Mesothelial cell of epicardium (in vitro differentiated cells): ENCODE measurements at regions not wholly inside any gene's neighbourhood (a gene's known extent, or its start where the extent isn't known, plus 50 kb on each side); places are given as distances from the start of the nearest gene placed in this dataset.

ENCODE experiments used
- DNase-seq, 2 experiments: peaks; one replicate each; pipeline ENCODE4 v3.0.0; 2021; ENCODE audit warnings: low spot score in 2 of 2; ENCODE audit not compliant: unreplicated experiment in 2 of 2
- H3K27ac Mint-ChIP-seq: 2 replicates; pipeline ENCODE4 v1.8.0; 2021; ENCODE audit warnings: mixed read lengths
- H3K27me3 Mint-ChIP-seq: 2 replicates; pipeline ENCODE4 v1.8.0; 2021; ENCODE audit warnings: low read depth, mixed read lengths
- H3K36me3 Mint-ChIP-seq: 2 replicates; pipeline ENCODE4 v1.8.0; 2021; ENCODE audit warnings: mixed read lengths
- H3K4me1 Mint-ChIP-seq: 2 replicates; pipeline ENCODE4 v1.8.0; 2021; ENCODE audit warnings: mixed read lengths
- H3K4me3 Mint-ChIP-seq: 2 replicates; pipeline ENCODE4 v1.8.0; 2021; ENCODE audit warnings: mild to moderate bottlenecking, moderate library complexity, mixed read lengths
- H3K9me3 Mint-ChIP-seq: 2 replicates; pipeline ENCODE4 v1.8.0; 2021; ENCODE audit warnings: mixed read lengths
- CTCF ChIP-seq: fragments of 200-600 bp; sonication (generic); IDR thresholded peaks from one replicate; pipeline ENCODE4 v1.5.0; 2021; ENCODE audit warnings: antibody characterized with exemption; ENCODE audit not compliant: unreplicated experiment

GRCh38 chr7:94236960-94237359, 157.7 kb upstream of the COL1A2 start:
- Mint-ChIP-seq H3K4me1 (peaks cover 23% of the 10 kb centered on the region), H3K4me3 (no peak overlapping the region), H3K9me3 (peaks cover 7% of the 10 kb centered on the region), H3K27me3 (no peaks in the 10 kb centered on the region), H3K27ac (no peak overlapping the region), H3K36me3 (no peaks in the 10 kb centered on the region)
- TF ChIP-seq CTCF, result no peak
- no peak for DNase-seq

GRCh38 chr7:94237417-94237816, 157.3 kb upstream of the COL1A2 start:
- Mint-ChIP-seq H3K27me3 (no peaks in the 10 kb centered on the region), H3K36me3 (no peaks in the 10 kb centered on the region), H3K27ac (no peak overlapping the region), H3K9me3 (peaks cover 3% of the 10 kb centered on the region), H3K4me3 (no peak overlapping the region), H3K4me1 (peaks cover 23% of the 10 kb centered on the region)
- TF ChIP-seq CTCF, result no peak
- no peak for DNase-seq

- no peak overlapping the region for H3K4me3 Mint-ChIP-seq
- H3K4me1 Mint-ChIP-seq, result peaks cover 23% of the 10 kb centered on the region
- no peaks in the 10 kb centered on the region for H3K9me3 Mint-ChIP-seq
- no peak for TF ChIP-seq CTCF
- no peaks in the 10 kb centered on the region for H3K27me3 Mint-ChIP-seq
- H3K36me3 Mint-ChIP-seq, result no peaks in the 10 kb centered on the region
- DNase-seq, result no peak
- no peak overlapping the region for H3K27ac Mint-ChIP-seq
Measured at GRCh38 chr7:94239661-94240234, 154.9 kb upstream of the COL1A2 start.

GRCh38 chr7:94240902-94241301, 153.8 kb upstream of the COL1A2 start:
- no peak for TF ChIP-seq CTCF
- DNase-seq, result no peak
- Mint-ChIP-seq H3K4me1 (peaks cover 23% of the 10 kb centered on the region), H3K27ac (no peak overlapping the region), H3K4me3 (no peak overlapping the region), H3K9me3 (no peaks in the 10 kb centered on the region), H3K36me3 (no peaks in the 10 kb centered on the region), H3K27me3 (no peaks in the 10 kb centered on the region)

GRCh38 chr7:94241402-94241925, 153.2 kb upstream of the COL1A2 start:
- Mint-ChIP-seq H3K27me3 (no peaks in the 10 kb centered on the region), H3K4me3 (no peak overlapping the region), H3K36me3 (no peaks in the 10 kb centered on the region), H3K4me1 (peaks cover 23% of the 10 kb centered on the region), H3K27ac (no peak overlapping the region), H3K9me3 (no peaks in the 10 kb centered on the region)
- TF ChIP-seq CTCF, result no peak
- DNase-seq, result no peak
